ENCODE measurements at regions not wholly inside any gene's neighbourhood (a gene's known extent, or its start where the extent isn't known, plus 50 kb on each side); places are given as distances from the start of the nearest gene placed in this dataset.
"Not testable (repeated sequence)": the region's sequence is repeated elsewhere in the genome, so short reads cannot be mapped to it uniquely, and the experiment has no call there.

DNA sequence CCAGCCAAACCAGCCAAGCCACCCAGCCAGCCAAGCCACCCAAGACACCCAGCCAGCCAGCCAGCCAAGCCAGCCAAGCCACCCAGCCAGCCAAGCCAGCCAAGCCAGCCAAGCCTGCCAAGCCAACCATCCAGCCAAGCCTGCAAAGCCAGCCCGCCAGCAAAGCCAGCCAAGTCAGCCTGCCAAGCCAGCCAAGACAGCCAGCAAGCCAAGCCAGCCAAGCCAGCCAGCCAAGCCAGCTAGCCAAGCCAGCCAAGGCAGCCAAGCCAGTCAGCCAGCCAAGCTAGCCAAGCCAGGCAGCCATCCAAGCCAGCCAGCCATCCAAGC is 331.7 kb upstream of the PLGLB2 start:
- H3K27me3 ChIP-seq (ENCODE audit: insufficient read depth, low read length); H3K27ac ChIP-seq (ENCODE audit: low read depth, low read length); H3K9me3 ChIP-seq (ENCODE audit: control insufficient read depth in 1 of 2, insufficient read depth in 1 of 2, low read depth in 1 of 2, low read length in 2 of 2); intact Hi-C loops (cut with micrococcal nuclease); POLR2A ChIA-PET; DNase-seq (ENCODE audit: low read depth, low spot score); H3K79me2 ChIP-seq (ENCODE audit: insufficient read depth, low read length); H3K9ac ChIP-seq (ENCODE audit: low read length); RAD21 ChIA-PET (ENCODE audit: low non-redundant PET in 1 of 2, low total read pairs in 2 of 2, uncharacterized antibody in 2 of 2, unreplicated experiment in 2 of 2); H3K4me2 ChIP-seq (ENCODE audit: low read length); H2AFZ ChIP-seq (ENCODE audit: low read depth, low read length, poor library complexity, severe bottlenecking); ATAC-seq; H3K4me3 ChIP-seq (replicated peaks in 1 of 2; ENCODE audit: low read depth in 1 of 2, low read length in 2 of 2); H3K4me1 ChIP-seq (ENCODE audit: control insufficient read depth in 1 of 2, insufficient read depth in 2 of 2, low read length in 2 of 2); BruUV-seq (replicated peaks); CTCF ChIA-PET; H4K20me1 ChIP-seq (ENCODE audit: insufficient read depth); H3K36me3 ChIP-seq (ENCODE audit: control insufficient read depth in 1 of 2, insufficient read depth in 2 of 2, low read length in 2 of 2); H3K9me2 ChIP-seq (ENCODE audit: insufficient read depth): not testable (repeated sequence)

DNA sequence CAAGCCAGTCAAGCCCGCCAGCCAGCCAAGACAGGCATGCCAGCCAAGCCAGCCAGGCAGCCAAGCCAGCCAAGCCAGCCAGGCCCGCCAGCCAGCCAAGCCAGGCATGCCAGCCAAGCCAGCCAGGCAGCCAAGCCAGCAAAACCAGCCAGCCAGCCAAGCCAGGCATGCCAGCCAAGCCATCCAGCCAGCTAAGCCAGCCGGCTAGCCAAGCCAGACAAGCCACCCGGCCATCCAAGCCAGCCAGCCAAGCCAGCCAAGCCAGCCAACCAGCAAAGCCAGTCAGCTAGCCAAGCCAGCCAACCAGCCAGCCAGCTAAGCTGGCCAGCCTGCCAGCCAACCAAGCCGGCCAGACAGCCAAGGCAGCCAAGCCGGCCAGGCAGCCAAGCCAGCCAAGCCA is 330.7 kb upstream of the PLGLB2 start:
- H3K4me3 ChIP-seq (replicated peaks in 1 of 2; ENCODE audit: low read depth in 1 of 2, low read length in 2 of 2); BruUV-seq (replicated peaks); H3K27ac ChIP-seq (ENCODE audit: low read depth, low read length); CTCF ChIA-PET; RAD21 ChIA-PET (ENCODE audit: low non-redundant PET in 1 of 2, low total read pairs in 2 of 2, uncharacterized antibody in 2 of 2, unreplicated experiment in 2 of 2); H3K4me2 ChIP-seq (ENCODE audit: low read length); H2AFZ ChIP-seq (ENCODE audit: low read depth, low read length, poor library complexity, severe bottlenecking); ATAC-seq; intact Hi-C loops (cut with micrococcal nuclease); H3K4me1 ChIP-seq (ENCODE audit: control insufficient read depth in 1 of 2, insufficient read depth in 2 of 2, low read length in 2 of 2); H3K9ac ChIP-seq (ENCODE audit: low read length); H3K79me2 ChIP-seq (ENCODE audit: insufficient read depth, low read length); H3K27me3 ChIP-seq (ENCODE audit: insufficient read depth, low read length); H3K9me2 ChIP-seq (ENCODE audit: insufficient read depth); POLR2A ChIA-PET; H3K36me3 ChIP-seq (ENCODE audit: control insufficient read depth in 1 of 2, insufficient read depth in 2 of 2, low read length in 2 of 2); H3K9me3 ChIP-seq (ENCODE audit: control insufficient read depth in 1 of 2, insufficient read depth in 1 of 2, low read depth in 1 of 2, low read length in 2 of 2); H4K20me1 ChIP-seq (ENCODE audit: insufficient read depth); DNase-seq (ENCODE audit: low read depth, low spot score): not testable (repeated sequence)

DNA sequence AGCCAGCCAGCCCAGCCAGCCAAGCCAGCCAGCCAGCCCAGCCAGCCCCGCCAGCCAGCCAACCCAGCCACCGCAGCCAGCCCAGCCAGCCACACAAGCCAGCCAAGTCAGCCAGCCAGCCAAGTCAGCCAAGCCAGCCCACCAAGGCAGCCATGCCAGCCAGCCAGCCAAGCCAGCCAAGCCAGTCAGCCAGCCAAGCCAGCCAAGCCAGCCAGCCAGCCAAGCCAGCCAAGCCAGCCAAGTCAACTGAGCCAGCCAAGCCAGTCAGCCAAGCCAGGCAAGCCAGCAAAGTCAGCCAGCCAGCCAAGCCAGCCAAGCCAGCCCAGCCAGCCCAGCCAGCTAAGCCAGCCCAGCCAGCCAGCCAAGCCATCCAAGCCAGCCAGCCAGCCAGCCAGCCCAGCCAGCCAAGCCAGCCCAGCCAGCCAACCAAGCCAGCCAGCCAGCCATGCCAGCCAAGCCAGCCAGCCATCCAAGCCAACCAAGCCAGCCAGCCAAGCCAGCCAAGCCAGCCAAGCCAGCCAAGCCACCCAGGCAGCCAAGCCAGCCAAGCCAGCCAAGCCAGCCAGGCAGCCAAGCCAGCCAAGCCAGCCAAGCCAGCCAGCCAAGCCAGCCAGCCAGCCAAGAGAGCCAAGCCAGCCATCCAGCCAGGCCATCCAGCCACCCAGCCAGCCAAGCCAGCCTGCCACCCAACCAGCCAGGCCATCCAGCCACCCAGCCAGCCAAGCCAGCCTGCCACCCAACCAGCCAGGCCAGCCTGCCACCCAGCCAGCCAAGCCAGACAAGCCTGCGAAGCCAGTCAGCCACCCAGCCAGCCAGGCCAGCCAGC is 329.9 kb upstream of the PLGLB2 start:
- H3K36me3 ChIP-seq (ENCODE audit: control insufficient read depth in 1 of 2, insufficient read depth in 2 of 2, low read length in 2 of 2); H3K4me2 ChIP-seq (ENCODE audit: low read length); H4K20me1 ChIP-seq (ENCODE audit: insufficient read depth); H3K27ac ChIP-seq (ENCODE audit: low read depth, low read length); H3K27me3 ChIP-seq (ENCODE audit: insufficient read depth, low read length); ATAC-seq; DNase-seq (ENCODE audit: low read depth, low spot score); RAD21 ChIA-PET (ENCODE audit: low non-redundant PET in 1 of 2, low total read pairs in 2 of 2, uncharacterized antibody in 2 of 2, unreplicated experiment in 2 of 2); H3K4me3 ChIP-seq (replicated peaks in 1 of 2; ENCODE audit: low read depth in 1 of 2, low read length in 2 of 2); intact Hi-C loops (cut with micrococcal nuclease); H2AFZ ChIP-seq (ENCODE audit: low read depth, low read length, poor library complexity, severe bottlenecking); H3K9me2 ChIP-seq (ENCODE audit: insufficient read depth); H3K4me1 ChIP-seq (ENCODE audit: control insufficient read depth in 1 of 2, insufficient read depth in 2 of 2, low read length in 2 of 2); BruUV-seq (replicated peaks); H3K9ac ChIP-seq (ENCODE audit: low read length); H3K79me2 ChIP-seq (ENCODE audit: insufficient read depth, low read length); H3K9me3 ChIP-seq (ENCODE audit: control insufficient read depth in 1 of 2, insufficient read depth in 1 of 2, low read depth in 1 of 2, low read length in 2 of 2); POLR2A ChIA-PET; CTCF ChIA-PET: not testable (repeated sequence)

DNA sequence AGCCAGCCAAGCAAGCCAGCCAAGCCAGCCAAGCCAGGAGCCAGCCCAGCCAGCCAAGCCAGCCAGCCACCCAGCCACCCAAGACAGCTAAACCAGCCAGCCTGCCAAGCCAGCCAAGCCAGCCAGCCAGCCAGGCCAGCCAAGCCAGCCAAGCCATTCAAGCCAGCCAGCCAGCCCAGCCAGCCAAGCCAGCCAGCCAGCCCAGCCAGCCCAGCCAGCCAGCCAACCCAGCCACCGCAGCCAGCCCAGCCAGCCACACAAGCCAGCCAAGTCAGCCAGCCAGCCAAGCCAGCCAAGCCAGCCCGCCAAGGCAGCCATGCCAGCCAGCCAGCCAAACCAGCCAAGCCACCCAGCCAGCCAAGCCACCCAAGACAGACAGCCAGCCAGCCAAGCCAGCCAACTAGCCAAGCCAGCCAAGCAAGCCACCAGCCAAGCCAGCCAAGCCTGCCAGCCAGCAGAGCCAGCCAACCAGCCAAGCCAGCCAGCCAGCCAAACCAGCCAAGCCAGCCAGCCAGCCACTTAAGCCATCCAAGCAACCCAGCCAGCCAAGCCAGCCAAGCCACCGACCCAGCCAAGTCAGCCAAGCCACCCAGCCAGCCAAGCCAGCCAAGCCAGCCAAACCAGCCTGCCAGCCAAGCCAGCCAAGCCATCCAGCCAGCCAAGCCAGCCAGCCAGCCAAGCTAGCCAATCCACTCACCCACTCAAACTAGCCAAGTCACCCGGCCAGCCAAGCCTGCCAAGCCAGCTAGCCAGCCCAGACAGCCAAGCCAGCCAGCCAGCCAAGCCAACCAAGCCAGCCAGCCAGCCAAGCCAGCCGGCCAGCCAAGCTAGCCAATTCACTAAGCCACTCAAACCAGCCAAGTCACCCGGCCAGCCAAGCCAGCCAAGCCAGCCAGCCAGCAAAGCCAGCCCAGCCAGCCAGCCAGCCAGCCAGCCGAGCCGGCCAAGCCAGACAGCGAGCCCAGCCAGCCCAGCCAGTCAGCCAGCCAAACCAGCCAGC is 328.8 kb upstream of the PLGLB2 start:
- H3K4me1 ChIP-seq (ENCODE audit: control insufficient read depth in 1 of 2, insufficient read depth in 2 of 2, low read length in 2 of 2); BruUV-seq (replicated peaks); H4K20me1 ChIP-seq (ENCODE audit: insufficient read depth); H3K79me2 ChIP-seq (ENCODE audit: insufficient read depth, low read length); H3K9me2 ChIP-seq (ENCODE audit: insufficient read depth); CTCF ChIA-PET; intact Hi-C loops (cut with micrococcal nuclease); H3K9me3 ChIP-seq (ENCODE audit: control insufficient read depth in 1 of 2, insufficient read depth in 1 of 2, low read depth in 1 of 2, low read length in 2 of 2); DNase-seq (ENCODE audit: low read depth, low spot score); H3K9ac ChIP-seq (ENCODE audit: low read length); H2AFZ ChIP-seq (ENCODE audit: low read depth, low read length, poor library complexity, severe bottlenecking); POLR2A ChIA-PET; H3K4me3 ChIP-seq (replicated peaks in 1 of 2; ENCODE audit: low read depth in 1 of 2, low read length in 2 of 2); H3K27ac ChIP-seq (ENCODE audit: low read depth, low read length); RAD21 ChIA-PET (ENCODE audit: low non-redundant PET in 1 of 2, low total read pairs in 2 of 2, uncharacterized antibody in 2 of 2, unreplicated experiment in 2 of 2); H3K36me3 ChIP-seq (ENCODE audit: control insufficient read depth in 1 of 2, insufficient read depth in 2 of 2, low read length in 2 of 2); H3K4me2 ChIP-seq (ENCODE audit: low read length); H3K27me3 ChIP-seq (ENCODE audit: insufficient read depth, low read length): not testable (repeated sequence)
- ATAC-seq: peak; percentile 22; the same call in 1 of the 2 replicates
